HepG2 (cell line): ENCODE measurements at regions not wholly inside any gene's neighbourhood (a gene's known extent, or its start where the extent isn't known, plus 50 kb on each side); places are given as distances from the start of the nearest gene placed in this dataset.
A peak's percentile ranks its signal among the peaks of the same experiment; 100 is the strongest.

Experiments
- ARNT ChIP-seq: fragments of 450-650 bp; IDR thresholded peaks from 2 replicates; pipeline ENCODE4 v1.6.1; 2017
- ATRX ChIP-seq: sonication (generic); formaldehyde crosslinking; IDR thresholded peaks from 2 replicates; pipeline ENCODE4 v1.4.0; 2020; ENCODE audit warnings: missing genetic modification reagents, borderline replicate concordance
- BRF2 ChIP-seq: sonication (generic); formaldehyde crosslinking; IDR thresholded peaks from 2 replicates; pipeline ENCODE4 v1.8.1; 2022; ENCODE audit warnings: mild to moderate bottlenecking, missing genetic modification reagents
- CENPT ChIP-seq: sonication (generic); formaldehyde crosslinking; IDR thresholded peaks from 2 replicates; pipeline ENCODE4 v1.8.0; 2022; ENCODE audit warnings: low read depth, mild to moderate bottlenecking, moderate library complexity, missing genetic modification reagents
- JDP2 ChIP-seq: sonication (generic); formaldehyde crosslinking; IDR thresholded peaks from 2 replicates; pipeline ENCODE4 v1.8.1; 2022; ENCODE audit warnings: missing genetic modification reagents, borderline replicate concordance
- KLF13 ChIP-seq: sonication (generic); formaldehyde crosslinking; IDR thresholded peaks from 2 replicates; pipeline ENCODE4 v1.4.0; 2020; ENCODE audit warnings: mild to moderate bottlenecking, missing genetic modification reagents
- MYC ChIP-seq: sonication (generic); formaldehyde crosslinking; IDR thresholded peaks from 2 replicates; pipeline ENCODE4 v1.9.0; 2021; ENCODE audit warnings: missing genetic modification reagents, borderline replicate concordance
- NFIC ChIP-seq: IDR thresholded peaks from 2 replicates; pipeline ENCODE4 v1.6.1; 2012; ENCODE audit warnings: mild to moderate bottlenecking, low read length, inconsistent platforms
- NRL ChIP-seq: sonication (generic); formaldehyde crosslinking; IDR thresholded peaks from 2 replicates; pipeline ENCODE4 v1.5.0; 2020; ENCODE audit warnings: missing genetic modification reagents, mild to moderate bottlenecking, moderate library complexity, borderline replicate concordance
- PRDM15 ChIP-seq: sonication (generic); formaldehyde crosslinking; IDR thresholded peaks from 2 replicates; pipeline ENCODE4 v1.4.0; 2020; ENCODE audit warnings: missing genetic modification reagents
- PRDM4 ChIP-seq: sonication (generic); formaldehyde crosslinking; IDR thresholded peaks from 2 replicates; pipeline ENCODE4 v1.9.0; 2021; ENCODE audit warnings: missing genetic modification reagents, borderline replicate concordance
- RFX3 ChIP-seq: IDR thresholded peaks from 2 replicates; pipeline ENCODE4 v1.6.1; 2016; ENCODE audit warnings: missing biosample characterization, missing genetic modification reagents
- RXRB ChIP-seq: IDR thresholded peaks from 2 replicates; pipeline ENCODE4 v1.6.1; 2016; ENCODE audit warnings: borderline replicate concordance, missing genetic modification reagents, missing compliant biosample characterization
- SCMH1 ChIP-seq: sonication (generic); formaldehyde crosslinking; IDR thresholded peaks from 2 replicates; pipeline ENCODE4 v1.9.0; 2021; ENCODE audit warnings: missing genetic modification reagents, mild to moderate bottlenecking, borderline replicate concordance
- TEAD2 ChIP-seq: sonication (generic); formaldehyde crosslinking; IDR thresholded peaks from 2 replicates; pipeline ENCODE4 v1.9.0; 2021; ENCODE audit warnings: missing genetic modification reagents
- TEAD3 ChIP-seq: optimal IDR thresholded peaks from 2 replicates; pipeline ENCODE3; 2016; ENCODE audit warnings: borderline replicate concordance
- ZBTB20 ChIP-seq: sonication (generic); formaldehyde crosslinking; IDR thresholded peaks from 2 replicates; pipeline ENCODE4 v1.8.1; 2023; ENCODE audit warnings: missing genetic modification reagents, low read depth, mild to moderate bottlenecking, borderline replicate concordance
- ZFP1 ChIP-seq: IDR thresholded peaks from 2 replicates; pipeline ENCODE4 v1.6.1; 2016
- ZNF256 ChIP-seq: sonication (generic); formaldehyde crosslinking; conservative IDR thresholded peaks from 2 replicates; pipeline ENCODE4 v1.4.0; 2020; ENCODE audit warnings: missing genetic modification reagents
- ZNF296 ChIP-seq: sonication (generic); formaldehyde crosslinking; conservative IDR thresholded peaks from 2 replicates; pipeline ENCODE4 v1.5.0; 2020; ENCODE audit warnings: mild to moderate bottlenecking, missing genetic modification reagents
- ZNF550 ChIP-seq: sonication (generic); formaldehyde crosslinking; IDR thresholded peaks from 2 replicates; pipeline ENCODE4 v1.4.0; 2020; ENCODE audit warnings: mild to moderate bottlenecking, missing genetic modification reagents, borderline replicate concordance
- ZNF670 ChIP-seq: sonication (generic); formaldehyde crosslinking; IDR thresholded peaks from 2 replicates; pipeline ENCODE4 v1.8.0; 2022; ENCODE audit warnings: mild to moderate bottlenecking, missing genetic modification reagents, borderline replicate concordance
- ZNF768 ChIP-seq: sonication (generic); formaldehyde crosslinking; IDR thresholded peaks from 2 replicates; pipeline ENCODE4 v1.4.0; 2020; ENCODE audit warnings: missing genetic modification reagents
- ZNF773 ChIP-seq: sonication (generic); formaldehyde crosslinking; IDR thresholded peaks from 2 replicates; pipeline ENCODE4 v1.4.0; 2020; ENCODE audit warnings: missing genetic modification reagents, borderline replicate concordance

- no peak for TF ChIP-seq PRDM4 (CRISPR knock-in tag)
- TF ChIP-seq SCMH1: no peak
- TF ChIP-seq ZNF670 (CRISPR knock-in tag): 0 out of 2 replicates have a peak, but pooled peaks have one; percentile 45
- TF ChIP-seq TEAD3: no peak
- no peak for TF ChIP-seq NFIC
- TF ChIP-seq MYC (CRISPR knock-in tag): no peak
- TF ChIP-seq ZBTB20: peak; percentile 41; the same call in 1 of the 2 replicates
- TF ChIP-seq KLF13: no peak
- no peak for TF ChIP-seq ZFP1 (CRISPR knock-in tag)
- no peak for TF ChIP-seq ARNT
- TF ChIP-seq ATRX: no peak
- TF ChIP-seq ZNF768 (CRISPR knock-in tag): no peak
- no peak for TF ChIP-seq BRF2 (CRISPR knock-in tag)
- TF ChIP-seq PRDM15 (CRISPR knock-in tag): no peak
- TF ChIP-seq ZNF773: no peak
- TF ChIP-seq TEAD2 (CRISPR knock-in tag): no peak
- TF ChIP-seq RFX3 (CRISPR knock-in tag): no peak
- TF ChIP-seq RXRB: no peak
- TF ChIP-seq CENPT (CRISPR knock-in tag): no peak
- no peak for TF ChIP-seq NRL
- no peak for TF ChIP-seq ZNF550
- TF ChIP-seq ZNF296 (CRISPR knock-in tag): no peak
- no peak for TF ChIP-seq ZNF256 (CRISPR knock-in tag)
- no peak for TF ChIP-seq JDP2
Observed at GRCh38 chr19:30817965-30818567, 445.9 kb downstream of the ZNF536 start (continued).
